ENCODE measurements at regions not wholly inside any gene's neighbourhood (a gene's known extent, or its start where the extent isn't known, plus 50 kb on each side); places are given as distances from the start of the nearest gene placed in this dataset.
"Not testable (repeated sequence)": the region's sequence is repeated elsewhere in the genome, so short reads cannot be mapped to it uniquely, and the experiment has no call there.

GRCh38 chr17:71201639-71202038, 919.2 kb upstream of the SOX9 start:
- DNase-seq, result no peak
- H3K4me1 ChIP-seq, result no peaks in the 10 kb centered on the region
- no peaks in the 10 kb centered on the region for H3K27me3 ChIP-seq
- WGBS (ENCODE audit: insufficient coverage, low coverage, low lambda C conversion rate, missing lambda C conversion rate), result 90% methylated on average over 2 of the region's 2 CpGs
- no peak for ATAC-seq
- H3K9me3 ChIP-seq, result no peaks in the 10 kb centered on the region
- intact Hi-C loops (cut with DNase I), result no loop called here
- H3K4me3 ChIP-seq, result no peak overlapping the region
- H3K36me3 ChIP-seq, result no peaks in the 10 kb centered on the region
- no peak overlapping the region for H3K27ac ChIP-seq
- TF ChIP-seq POLR2A (IDR thresholded peaks at IDR 0.05) (no peak), CTCF (IDR thresholded peaks at IDR 0.05) (no peak)

GRCh38 chr17:71202449-71202848, 918.4 kb upstream of the SOX9 start:
- TF ChIP-seq POLR2A (IDR thresholded peaks at IDR 0.05), result no peak
- H3K27ac ChIP-seq, result no peak overlapping the region
- intact Hi-C loops (cut with DNase I), result no loop called here
- no peak for ATAC-seq
- WGBS (ENCODE audit: insufficient coverage, low coverage, low lambda C conversion rate, missing lambda C conversion rate), result 89% methylated on average over 2 of the region's 2 CpGs
- no peaks in the 10 kb centered on the region for H3K4me1 ChIP-seq
- no peaks in the 10 kb centered on the region for H3K27me3 ChIP-seq
- no peak for DNase-seq
- H3K9me3 ChIP-seq, result no peaks in the 10 kb centered on the region
- no peak overlapping the region for H3K4me3 ChIP-seq
- no peaks in the 10 kb centered on the region for H3K36me3 ChIP-seq

GRCh38 chr17:71203953-71204352, 916.9 kb upstream of the SOX9 start:
- Histone ChIP-seq H3K4me1 (no peaks in the 10 kb centered on the region), H3K4me3 (no peak overlapping the region), H3K9me3 (no peaks in the 10 kb centered on the region), H3K27ac (no peak overlapping the region), H3K27me3 (no peaks in the 10 kb centered on the region), H3K36me3 (no peaks in the 10 kb centered on the region)
- DNase-seq, result no peak
- intact Hi-C loops (cut with DNase I), result no loop called here
- no peak for ATAC-seq
- WGBS (ENCODE audit: insufficient coverage, low coverage, low lambda C conversion rate, missing lambda C conversion rate), result 100% methylated on average over 1 of the region's 1 CpG
- TF ChIP-seq CTCF (IDR thresholded peaks at IDR 0.05), result no peak
- TF ChIP-seq POLR2A (IDR thresholded peaks at IDR 0.05), result no peak

GRCh38 chr17:71205951-71206350, 914.9 kb upstream of the SOX9 start:
- H3K9me3 ChIP-seq; DNase-seq; H3K27ac ChIP-seq; ATAC-seq; H3K36me3 ChIP-seq; intact Hi-C loops (cut with DNase I); H3K27me3 ChIP-seq; H3K4me1 ChIP-seq; H3K4me3 ChIP-seq: not testable (repeated sequence)
- WGBS (ENCODE audit: insufficient coverage, low coverage, low lambda C conversion rate, missing lambda C conversion rate), result 93% methylated on average over 2 of the region's 5 CpGs

GRCh38 chr17:71208111-71208704, 912.6 kb upstream of the SOX9 start:
- Histone ChIP-seq H3K27ac (no peak overlapping the region), H3K9me3 (no peaks in the 10 kb centered on the region), H3K27me3 (no peaks in the 10 kb centered on the region), H3K4me1 (no peaks in the 10 kb centered on the region), H3K4me3 (no peak overlapping the region), H3K36me3 (no peaks in the 10 kb centered on the region)
- no peak for ATAC-seq
- no peak for DNase-seq
- WGBS (ENCODE audit: insufficient coverage, low coverage, low lambda C conversion rate, missing lambda C conversion rate), result 64% methylated on average over 3 of the region's 3 CpGs
- TF ChIP-seq POLR2A (IDR thresholded peaks at IDR 0.05), result no peak
- no peak for TF ChIP-seq CTCF (IDR thresholded peaks at IDR 0.05)
- intact Hi-C loops (cut with DNase I), result no loop called here

- no peak overlapping the region for H3K27ac ChIP-seq
- no peaks in the 10 kb centered on the region for H3K4me1 ChIP-seq
- no peaks in the 10 kb centered on the region for H3K27me3 ChIP-seq
- WGBS (ENCODE audit: insufficient coverage, low coverage, low lambda C conversion rate, missing lambda C conversion rate), result 100% methylated on average over 1 of the region's 1 CpG
- DNase-seq, result no peak
- no peak overlapping the region for H3K4me3 ChIP-seq
- ATAC-seq, result no peak
- no peaks in the 10 kb centered on the region for H3K36me3 ChIP-seq
- TF ChIP-seq POLR2A (IDR thresholded peaks at IDR 0.05), result no peak
- intact Hi-C loops (cut with DNase I), result no loop called here
- H3K9me3 ChIP-seq, result no peaks in the 10 kb centered on the region
These were observed 906.9 kb upstream of the SOX9 start for GRCh38 chr17:71213936-71214335.
